H9 (cell line): ENCODE measurements at regions not wholly inside any gene's neighbourhood (a gene's known extent, or its start where the extent isn't known, plus 50 kb on each side); places are given as distances from the start of the nearest gene placed in this dataset.

Source experiments
- DNase-seq: peaks from one replicate; pipeline ENCODE4 v3.0.0-alpha.2; 2017
- H2AFZ ChIP-seq: one replicate; pipeline ENCODE4 v1.6.1; 2013; ENCODE audit warnings: mild to moderate bottlenecking, low read length, control low read depth, moderate library complexity
- H2AK5ac ChIP-seq: 2 replicates; pipeline ENCODE4 v1.6.1; 2013; ENCODE audit warnings: low read length, control low read depth, mixed read lengths; ENCODE audit not compliant: insufficient read length
- H2BK120ac ChIP-seq: one replicate; pipeline ENCODE4 v1.6.1; 2013; ENCODE audit warnings: low read depth, mild to moderate bottlenecking, low read length, control low read depth, inconsistent platforms; ENCODE audit not compliant: poor library complexity, severe bottlenecking
- H2BK12ac ChIP-seq: 2 replicates; pipeline ENCODE4 v1.6.1; 2013; ENCODE audit warnings: low read length, control low read depth, mixed read lengths, low read depth; ENCODE audit not compliant: insufficient read length
- H2BK15ac ChIP-seq: 2 replicates; pipeline ENCODE4 v1.6.1; 2013; ENCODE audit warnings: low read depth, low read length, control low read depth
- H2BK20ac ChIP-seq: one replicate; pipeline ENCODE4 v1.6.1; 2013; ENCODE audit warnings: low read depth, mild to moderate bottlenecking, low read length, control low read depth, inconsistent platforms; ENCODE audit not compliant: poor library complexity, severe bottlenecking
- H2BK5ac ChIP-seq: 2 replicates; pipeline ENCODE4 v1.6.1; 2013; ENCODE audit warnings: low read length, control low read depth, mixed read lengths; ENCODE audit not compliant: insufficient read length
- H3K14ac ChIP-seq: 2 replicates; pipeline ENCODE4 v1.6.1; 2013; ENCODE audit warnings: low read length, control low read depth; ENCODE audit not compliant: insufficient read depth
- H3K18ac ChIP-seq: 2 replicates; pipeline ENCODE4 v1.6.1; 2013; ENCODE audit warnings: low read depth, mild to moderate bottlenecking, mixed read lengths, low read length, control low read depth; ENCODE audit not compliant: insufficient read length
- H3K23ac ChIP-seq: 2 replicates; pipeline ENCODE4 v1.6.1; 2013; ENCODE audit warnings: low read length, control low read depth, mixed read lengths, low read depth; ENCODE audit not compliant: insufficient read length
- H3K23me2 ChIP-seq: 2 replicates; pipeline ENCODE4 v1.6.1; 2013; ENCODE audit warnings: low read depth, mild to moderate bottlenecking, mixed read lengths, low read length, control low read depth; ENCODE audit not compliant: insufficient read length, poor library complexity, severe bottlenecking
- H3K27ac ChIP-seq: 2 replicates; pipeline ENCODE4 v1.5.1; 2013; ENCODE audit warnings: low read length, control low read depth, mixed read lengths, low read depth; ENCODE audit not compliant: insufficient read length
- H3K27me3 ChIP-seq: 2 replicates; pipeline ENCODE4 v1.6.1; 2013; ENCODE audit warnings: low read length, control low read depth, inconsistent platforms; ENCODE audit not compliant: insufficient read depth
- H3K4ac ChIP-seq: 2 replicates; pipeline ENCODE4 v1.6.1; 2013; ENCODE audit warnings: low read depth, mild to moderate bottlenecking, control low read depth, inconsistent platforms, low read length, moderate library complexity
- H3K4me1 ChIP-seq: 2 replicates; pipeline ENCODE4 v1.6.1; 2013; ENCODE audit warnings: low read length, control low read depth, inconsistent platforms; ENCODE audit not compliant: insufficient read depth
- H3K4me2 ChIP-seq: 2 replicates; pipeline ENCODE4 v1.6.1; 2013; ENCODE audit warnings: low read length, control low read depth, mixed read lengths; ENCODE audit not compliant: insufficient read length, insufficient read depth
- H3K56ac ChIP-seq: 2 replicates; pipeline ENCODE4 v1.6.1; 2013; ENCODE audit warnings: low read depth, mild to moderate bottlenecking, mixed read lengths, low read length, control low read depth; ENCODE audit not compliant: insufficient read length
- H3K79me1 ChIP-seq: 2 replicates; pipeline ENCODE4 v1.6.1; 2013; ENCODE audit warnings: low read depth, mild to moderate bottlenecking, moderate library complexity, low read length, control low read depth, inconsistent platforms; ENCODE audit not compliant: insufficient read depth, poor library complexity, severe bottlenecking
- H3K79me2 ChIP-seq: 2 replicates; pipeline ENCODE4 v1.6.1; 2013; ENCODE audit warnings: low read length, control low read depth, inconsistent platforms; ENCODE audit not compliant: insufficient read depth
- H3K9ac ChIP-seq: 2 replicates; pipeline ENCODE4 v1.6.1; 2013; ENCODE audit warnings: low read length, control low read depth, mixed read lengths; ENCODE audit not compliant: insufficient read length; ENCODE audit errors: extremely low read depth
- H3K9me3 ChIP-seq: one replicate; pipeline ENCODE4 v1.6.1; 2013; ENCODE audit warnings: low read depth, low read length, inconsistent platforms; ENCODE audit not compliant: control insufficient read depth
- H3T11ph ChIP-seq: one replicate; pipeline ENCODE4 v1.6.1; 2013; ENCODE audit warnings: mild to moderate bottlenecking, low read length, control low read depth, inconsistent platforms
- H4K20me1 ChIP-seq: one replicate; pipeline ENCODE4 v1.6.1; 2013; ENCODE audit not compliant: control insufficient read depth, insufficient read length, insufficient read depth
- H4K5ac ChIP-seq: 2 replicates; pipeline ENCODE4 v1.6.1; 2013; ENCODE audit warnings: low read depth, mild to moderate bottlenecking, mixed read lengths, low read length, control low read depth; ENCODE audit not compliant: insufficient read length
- H4K8ac ChIP-seq: replicated peaks from 2 replicates; pipeline ENCODE4 v1.6.1; 2013; ENCODE audit warnings: low read length, control low read depth, mixed read lengths, low read depth; ENCODE audit not compliant: insufficient read length
- H4K91ac ChIP-seq: 2 replicates; pipeline ENCODE4 v1.6.1; 2013; ENCODE audit warnings: low read depth, mild to moderate bottlenecking, moderate library complexity, mixed read lengths, low read length, control low read depth; ENCODE audit not compliant: insufficient read length
- H3K27ac Mint-ChIP-seq, 3 experiments: 2 replicates in 2 of 3; 3 replicates in 1 of 3; pipeline ENCODE4 v1.8.0; 2020 to 2021; ENCODE audit warnings: mixed read lengths in 3 of 3, mild to moderate bottlenecking in 1 of 3, moderate library complexity in 1 of 3
- H3K27me3 Mint-ChIP-seq: 2 replicates; pipeline ENCODE4 v1.8.0; 2021; ENCODE audit warnings: low read depth, mild to moderate bottlenecking, moderate library complexity, mixed read lengths
- H3K36me3 Mint-ChIP-seq, 3 experiments: 2 replicates in 2 of 3; 3 replicates in 1 of 3; pipeline ENCODE4 v1.8.0; 2020 to 2021; ENCODE audit warnings: low read depth in 3 of 3, mixed read lengths in 3 of 3; ENCODE audit not compliant: insufficient read depth in 1 of 3
- H3K4me1 Mint-ChIP-seq, 2 experiments: 2 replicates each; pipeline ENCODE4 v1.8.0; 2020; ENCODE audit warnings: mixed read lengths in 2 of 2
- H3K4me3 Mint-ChIP-seq, 2 experiments: 2 replicates in 1 of 2; 3 replicates in 1 of 2; pipeline ENCODE4 v1.8.0; 2020 to 2021; ENCODE audit warnings: mild to moderate bottlenecking in 2 of 2, mixed read lengths in 2 of 2, moderate library complexity in 1 of 2
- H3K9me3 Mint-ChIP-seq, 2 experiments: 2 replicates in 1 of 2; 3 replicates in 1 of 2; pipeline ENCODE4 v1.8.0; 2020; ENCODE audit warnings: mild to moderate bottlenecking in 2 of 2, mixed read lengths in 2 of 2, moderate library complexity in 1 of 2
- WGBS: extraction: QIAGEN DNeasy Blood & Tissue Kit; methylation state at CpG from one replicate; pipeline ENCODE4 v1.1.7; 2013; ENCODE audit warnings: missing lambda C conversion rate, low lambda C conversion rate, mixed read lengths; ENCODE audit not compliant: insufficient read length; ENCODE audit errors: extremely low coverage; 5-methylcytosine and 5-hydroxymethylcytosine counted together
- TF ChIP-seq, protein P1 (sequence below): fragments of 200-600 bp; sonication (generic); conservative IDR thresholded peaks from 3 replicates; pipeline ENCODE4 v1.8.0; 2021; ENCODE audit warnings: antibody characterized with exemption, mild to moderate bottlenecking

DNA sequence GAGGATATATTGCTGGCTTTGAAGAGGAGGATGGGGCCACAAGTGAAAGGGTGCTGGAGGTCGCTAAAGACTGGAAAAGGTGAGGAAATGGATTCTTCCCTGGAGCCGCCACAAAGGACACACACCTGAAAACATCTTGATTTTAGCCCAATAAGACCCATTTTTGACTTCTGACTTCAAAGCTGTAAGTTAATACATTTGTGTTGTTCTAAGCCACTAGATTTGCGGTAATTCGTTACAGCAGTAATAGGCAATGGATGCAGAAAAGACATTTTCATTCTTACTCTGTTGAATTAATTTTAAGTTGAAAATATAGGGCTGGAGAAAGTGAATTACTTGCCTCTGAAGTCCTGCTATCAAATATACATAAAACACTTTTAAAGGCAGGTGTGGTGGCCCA is 117.7 kb upstream of the RAB12 start:
- Histone ChIP-seq H4K91ac (no peak overlapping the region), H3K27ac (no peak overlapping the region), H3K4me1 (no peaks in the 10 kb centered on the region), H3K4ac (no peak overlapping the region), H3K23ac (no peak overlapping the region), H3K23me2 (no peaks in the 10 kb centered on the region), H2AFZ (no peak overlapping the region), H2AK5ac (no peak overlapping the region), H3K79me1 (no peaks in the 10 kb centered on the region), H2BK15ac (no peak overlapping the region), H3K9me3 (no peaks in the 10 kb centered on the region), H3K9ac (no peak overlapping the region), H2BK12ac (no peak overlapping the region), H3K4me2 (no peak overlapping the region), H3K14ac (no peak overlapping the region), H3K27me3 (no peaks in the 10 kb centered on the region), H3K18ac (no peak overlapping the region), H2BK120ac (no peak overlapping the region), H3K56ac (no peak overlapping the region), H3K79me2 (no peaks in the 10 kb centered on the region), H4K8ac (no peak overlapping the region), H2BK5ac (no peak overlapping the region), H2BK20ac (no peak overlapping the region), H3T11ph (no peak overlapping the region), H4K5ac (no peak overlapping the region), H4K20me1 (no peaks in the 10 kb centered on the region)
- TF ChIP-seq, protein P1, sequence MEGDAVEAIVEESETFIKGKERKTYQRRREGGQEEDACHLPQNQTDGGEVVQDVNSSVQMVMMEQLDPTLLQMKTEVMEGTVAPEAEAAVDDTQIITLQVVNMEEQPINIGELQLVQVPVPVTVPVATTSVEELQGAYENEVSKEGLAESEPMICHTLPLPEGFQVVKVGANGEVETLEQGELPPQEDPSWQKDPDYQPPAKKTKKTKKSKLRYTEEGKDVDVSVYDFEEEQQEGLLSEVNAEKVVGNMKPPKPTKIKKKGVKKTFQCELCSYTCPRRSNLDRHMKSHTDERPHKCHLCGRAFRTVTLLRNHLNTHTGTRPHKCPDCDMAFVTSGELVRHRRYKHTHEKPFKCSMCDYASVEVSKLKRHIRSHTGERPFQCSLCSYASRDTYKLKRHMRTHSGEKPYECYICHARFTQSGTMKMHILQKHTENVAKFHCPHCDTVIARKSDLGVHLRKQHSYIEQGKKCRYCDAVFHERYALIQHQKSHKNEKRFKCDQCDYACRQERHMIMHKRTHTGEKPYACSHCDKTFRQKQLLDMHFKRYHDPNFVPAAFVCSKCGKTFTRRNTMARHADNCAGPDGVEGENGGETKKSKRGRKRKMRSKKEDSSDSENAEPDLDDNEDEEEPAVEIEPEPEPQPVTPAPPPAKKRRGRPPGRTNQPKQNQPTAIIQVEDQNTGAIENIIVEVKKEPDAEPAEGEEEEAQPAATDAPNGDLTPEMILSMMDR, result no peak
- Mint-ChIP-seq H3K27me3 (peaks cover 9% of the 10 kb centered on the region), H3K4me1 (peaks cover 3 to 9% of the 10 kb centered on the region in 2 experiments; a peak in 3 of 4 replicates), H3K36me3 (peaks cover 0 to 7% (median 4%) of the 10 kb centered on the region in 3 experiments; a peak in 3 of 7 replicates), H3K27ac (no peak overlapping the region), H3K4me3 (no peak overlapping the region), H3K9me3 (peaks cover 8 to 10% of the 10 kb centered on the region in 2 experiments; a peak in 4 of 5 replicates)
- DNase-seq, result no peak
- no CpG with 5 or more reads among the region's 4 CpGs for WGBS
